HG03108 (cell line): ENCODE measurements at regions not wholly inside any gene's neighbourhood (a gene's known extent, or its start where the extent isn't known, plus 50 kb on each side); places are given as distances from the start of the nearest gene placed in this dataset.

Experiments used
- ATAC-seq: cut with Tn5 transposase; IDR thresholded peaks from one replicate; pipeline ENCODE4 v1.9.1; 2021; ENCODE audit warnings: moderate library complexity; ENCODE audit not compliant: unreplicated experiment

- ATAC-seq, result no peak
Measured at GRCh38 chr14:56870336-56870735, 60.1 kb upstream of the OTX2 start.

GRCh38 chr14:56868660-56869059 is 58.4 kb upstream of the OTX2 start:
- ATAC-seq, result no peak

- ATAC-seq, result no peak
Measured at GRCh38 chr14:56862836-56863235, 52.6 kb upstream of the OTX2 start.

- no peak for ATAC-seq
Measured at GRCh38 chr14:56860441-56860840, 50.2 kb upstream of the OTX2 start.
